ENCODE measurements at regions not wholly inside any gene's neighbourhood (a gene's known extent, or its start where the extent isn't known, plus 50 kb on each side); places are given as distances from the start of the nearest gene placed in this dataset.
A peak's percentile ranks its signal among the peaks of the same experiment; 100 is the strongest.

DNA sequence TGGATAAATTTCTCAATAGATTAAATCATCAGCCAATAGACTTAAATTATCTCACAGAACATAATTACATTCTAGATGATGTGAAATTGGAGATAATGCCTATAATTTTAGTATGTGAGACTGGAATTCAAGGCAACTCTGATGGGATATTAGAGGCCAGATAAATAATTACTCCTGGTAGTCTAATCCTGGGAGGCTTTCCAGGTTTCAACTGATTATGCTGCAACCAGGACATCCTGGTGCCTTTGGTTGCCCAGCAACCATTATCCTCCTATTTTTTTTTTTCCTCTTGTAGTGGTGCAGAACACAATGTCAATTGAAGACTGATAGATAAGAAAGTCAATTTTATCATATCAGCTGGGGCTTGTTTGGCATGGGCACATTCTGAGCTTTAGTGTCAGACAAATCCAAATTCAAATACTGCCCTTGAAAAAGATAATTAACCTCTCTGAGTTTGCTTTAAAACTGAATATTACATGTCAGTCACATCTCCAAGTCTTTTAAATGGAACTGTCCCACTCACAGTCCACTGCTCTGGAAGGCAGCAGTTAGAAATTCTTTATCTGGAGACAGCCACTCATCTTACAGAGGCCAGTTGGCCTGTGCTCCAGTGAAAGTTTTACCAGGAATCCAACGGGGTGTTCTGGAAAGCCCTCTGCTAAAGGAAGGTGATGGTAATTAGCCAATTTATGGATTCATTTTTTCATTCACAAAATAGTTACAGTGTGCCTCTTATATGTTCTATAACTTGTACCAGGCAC, 95.3 kb upstream of the GUCY1A1 start:
- Histone ChIP-seq H3K4me3 (no peak overlapping the region), H3K27me3 (no peaks in the 10 kb centered on the region), H3K4me1 (no peaks in the 10 kb centered on the region), H3K27ac (no peak overlapping the region), H3K9me3 (no peaks in the 10 kb centered on the region), H3K36me3 (no peaks in the 10 kb centered on the region)
- TF ChIP-seq, protein P1, sequence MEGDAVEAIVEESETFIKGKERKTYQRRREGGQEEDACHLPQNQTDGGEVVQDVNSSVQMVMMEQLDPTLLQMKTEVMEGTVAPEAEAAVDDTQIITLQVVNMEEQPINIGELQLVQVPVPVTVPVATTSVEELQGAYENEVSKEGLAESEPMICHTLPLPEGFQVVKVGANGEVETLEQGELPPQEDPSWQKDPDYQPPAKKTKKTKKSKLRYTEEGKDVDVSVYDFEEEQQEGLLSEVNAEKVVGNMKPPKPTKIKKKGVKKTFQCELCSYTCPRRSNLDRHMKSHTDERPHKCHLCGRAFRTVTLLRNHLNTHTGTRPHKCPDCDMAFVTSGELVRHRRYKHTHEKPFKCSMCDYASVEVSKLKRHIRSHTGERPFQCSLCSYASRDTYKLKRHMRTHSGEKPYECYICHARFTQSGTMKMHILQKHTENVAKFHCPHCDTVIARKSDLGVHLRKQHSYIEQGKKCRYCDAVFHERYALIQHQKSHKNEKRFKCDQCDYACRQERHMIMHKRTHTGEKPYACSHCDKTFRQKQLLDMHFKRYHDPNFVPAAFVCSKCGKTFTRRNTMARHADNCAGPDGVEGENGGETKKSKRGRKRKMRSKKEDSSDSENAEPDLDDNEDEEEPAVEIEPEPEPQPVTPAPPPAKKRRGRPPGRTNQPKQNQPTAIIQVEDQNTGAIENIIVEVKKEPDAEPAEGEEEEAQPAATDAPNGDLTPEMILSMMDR (IDR thresholded peaks at IDR 0.05) = no peak
- no peak for TF ChIP-seq POLR2A (IDR thresholded peaks at IDR 0.05)
- 50% methylated on average over 1 of the region's 1 CpG for WGBS (ENCODE audit: insufficient coverage, low coverage, low lambda C conversion rate, missing lambda C conversion rate)
- DNase-seq = no peak
- intact Hi-C loops (cut with DNase I) = no loop called here
- peak in 2 of 4 donors; percentile 38 to 54 for ATAC-seq

DNA sequence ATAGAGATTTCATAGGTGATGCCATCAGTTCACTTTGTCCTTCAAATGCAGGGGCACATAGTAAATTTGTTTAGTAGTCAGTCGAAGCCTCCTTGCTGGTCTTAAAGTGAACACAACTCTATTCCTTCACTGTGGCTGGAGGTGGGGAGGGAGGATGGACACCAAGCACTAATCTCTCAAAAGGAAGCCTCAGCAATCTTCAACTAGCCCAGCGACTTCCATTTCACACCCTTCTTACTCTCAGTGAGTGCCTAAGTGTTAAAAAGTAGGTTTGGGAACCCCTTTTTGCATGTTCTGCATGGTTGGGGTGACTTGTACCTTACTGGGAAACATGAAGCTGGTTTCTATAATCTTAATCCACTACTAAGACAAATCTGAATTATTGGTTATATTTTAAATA, 96.0 kb upstream of the GUCY1A1 start:
- 49% methylated on average over 2 of the region's 2 CpGs for WGBS (ENCODE audit: insufficient coverage, low coverage, low lambda C conversion rate, missing lambda C conversion rate)
- no peak for ATAC-seq
- Histone ChIP-seq H3K4me3 (no peak overlapping the region), H3K36me3 (no peaks in the 10 kb centered on the region), H3K9me3 (no peaks in the 10 kb centered on the region), H3K27ac (no peak overlapping the region), H3K27me3 (no peaks in the 10 kb centered on the region), H3K4me1 (no peaks in the 10 kb centered on the region)
- intact Hi-C loops (cut with DNase I) = no loop called here
- DNase-seq = no peak
- TF ChIP-seq, protein P1 (IDR thresholded peaks at IDR 0.05) = no peak
- no peak for TF ChIP-seq POLR2A (IDR thresholded peaks at IDR 0.05)

DNA sequence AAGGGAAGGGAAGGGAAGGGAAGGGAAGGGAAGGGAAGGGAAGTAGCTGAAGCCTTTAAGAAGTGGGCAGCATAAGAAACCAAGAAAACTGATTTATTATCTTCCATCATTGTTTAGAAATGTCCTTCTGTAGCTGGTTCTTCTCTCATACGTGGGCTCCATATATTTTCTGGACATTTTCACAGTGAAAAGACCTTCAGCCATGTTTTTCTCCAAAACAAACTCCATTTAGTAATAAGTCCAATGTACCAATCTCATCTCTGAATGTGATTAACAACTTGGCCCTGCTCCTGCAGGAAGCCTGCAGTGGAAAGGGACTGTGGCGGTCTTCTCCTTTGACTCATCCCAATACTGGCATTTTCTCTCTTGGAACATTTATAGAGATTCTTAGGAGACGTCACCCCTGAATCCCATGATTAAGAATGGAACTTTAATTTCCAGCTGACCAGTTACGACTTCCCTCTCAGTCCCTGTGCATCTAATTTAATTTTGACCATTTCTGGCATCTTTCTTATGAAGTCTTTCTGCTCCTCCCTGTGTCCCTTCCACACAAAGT, 96.6 kb upstream of the GUCY1A1 start:
- Histone ChIP-seq H3K36me3 (no peaks in the 10 kb centered on the region), H3K9me3 (no peaks in the 10 kb centered on the region), H3K27me3 (no peaks in the 10 kb centered on the region), H3K27ac (no peak overlapping the region), H3K4me1 (no peaks in the 10 kb centered on the region), H3K4me3 (no peak overlapping the region)
- DNase-seq (no peak), ATAC-seq (no peak)
- TF ChIP-seq, protein P1 (IDR thresholded peaks at IDR 0.05) = no peak
- TF ChIP-seq POLR2A (IDR thresholded peaks at IDR 0.05) = no peak
- intact Hi-C loops (cut with DNase I) = no loop called here
- WGBS (ENCODE audit: insufficient coverage, low coverage, low lambda C conversion rate, missing lambda C conversion rate) = 68% methylated on average over 4 of the region's 4 CpGs

DNA sequence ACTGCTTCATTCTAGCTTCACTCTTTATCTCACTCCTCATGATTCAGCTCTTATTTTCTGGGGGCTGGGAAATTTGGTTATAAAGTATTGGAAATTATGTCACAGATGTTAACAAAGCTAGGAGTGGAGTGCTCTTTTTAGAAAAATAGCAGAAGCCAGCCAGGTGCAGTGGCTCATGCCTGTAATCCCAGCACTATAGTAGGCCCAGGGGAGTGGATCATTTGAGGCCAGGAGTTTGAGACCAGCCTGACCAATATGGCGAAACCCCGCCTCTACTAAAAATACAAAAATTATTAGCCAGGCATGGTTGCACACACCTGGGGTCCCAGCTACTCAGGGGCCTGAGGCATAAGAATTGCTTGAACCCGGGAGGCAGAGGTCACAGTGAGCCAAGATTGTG, 97.2 kb upstream of the GUCY1A1 start:
- Histone ChIP-seq H3K9me3 (no peaks in the 10 kb centered on the region), H3K36me3 (no peaks in the 10 kb centered on the region), H3K27ac (no peak overlapping the region), H3K27me3 (no peaks in the 10 kb centered on the region), H3K4me1 (no peaks in the 10 kb centered on the region), H3K4me3 (no peak overlapping the region)
- no peak for DNase-seq
- intact Hi-C loops (cut with DNase I) = no loop called here
- TF ChIP-seq, protein P1 (IDR thresholded peaks at IDR 0.05) = no peak
- no peak for TF ChIP-seq POLR2A (IDR thresholded peaks at IDR 0.05)
- 83% methylated on average over 3 of the region's 3 CpGs for WGBS (ENCODE audit: insufficient coverage, low coverage, low lambda C conversion rate, missing lambda C conversion rate)
- ATAC-seq = no peak
